Calu3 (cell line): ENCODE measurements at regions not wholly inside any gene's neighbourhood (a gene's known extent, or its start where the extent isn't known, plus 50 kb on each side); places are given as distances from the start of the nearest gene placed in this dataset.

ENCODE experiments used
- BruUV-seq: library from RNA; stranded (reverse); fragments of 400-500 nt; replicated peaks from 2 replicates; lab custom pipeline; 2021; lab: Mats Ljungman, UMichigan
- CTCF ChIA-PET: fragments of 300-600 bp; sonication (Branson Sonifier 250); formaldehyde crosslinking; loops from one replicate; lab custom pipeline; 2022; ENCODE audit warnings: antibody characterized with exemption; lab: Charles Lee
- DNase-seq: peaks from one replicate; pipeline ENCODE4 v3.0.0; 2022
- H3K27ac Mint-ChIP-seq: one replicate; pipeline ENCODE4 v1.8.0; 2022; ENCODE audit warnings: mixed read lengths; ENCODE audit not compliant: unreplicated experiment
- H3K27me3 Mint-ChIP-seq: one replicate; pipeline ENCODE4 v1.8.0; 2022; ENCODE audit warnings: mixed read lengths; ENCODE audit not compliant: unreplicated experiment
- H3K36me3 Mint-ChIP-seq: one replicate; pipeline ENCODE4 v1.8.0; 2022; ENCODE audit warnings: mild to moderate bottlenecking, moderate library complexity, mixed read lengths; ENCODE audit not compliant: insufficient read depth, unreplicated experiment
- H3K4me1 Mint-ChIP-seq: one replicate; pipeline ENCODE4 v1.8.0; 2022; ENCODE audit warnings: mild to moderate bottlenecking, low read depth, mixed read lengths; ENCODE audit not compliant: unreplicated experiment
- H3K4me3 Mint-ChIP-seq: one replicate; pipeline ENCODE4 v1.8.0; 2022; ENCODE audit warnings: mild to moderate bottlenecking, low read depth, moderate library complexity, mixed read lengths; ENCODE audit not compliant: unreplicated experiment
- H3K9me3 Mint-ChIP-seq: one replicate; pipeline ENCODE4 v1.8.0; 2022; ENCODE audit warnings: low read depth, mixed read lengths; ENCODE audit not compliant: unreplicated experiment
- CTCF ChIP-seq: fragments of 200-600 bp; IDR thresholded peaks from one replicate; pipeline ENCODE4 v1.8.0; 2022; ENCODE audit warnings: antibody characterized with exemption; ENCODE audit not compliant: unreplicated experiment
- intact Hi-C: fragments of 100-400 bp; cut with micrococcal nuclease; formaldehyde crosslinking; loops from one replicate; pipeline ENCODE4 v1.10.0; 2022; ENCODE audit not compliant: unreplicated experiment

GRCh38 chr17:33914125-33914524 lies 341.0 kb upstream of the CCL2 start:
- H3K27me3 Mint-ChIP-seq, result peaks cover 44% of the 10 kb centered on the region
- peaks cover 2% of the 10 kb centered on the region for H3K9me3 Mint-ChIP-seq
- BruUV-seq, result no TSS peak
- no peak overlapping the region for H3K27ac Mint-ChIP-seq
- intact Hi-C loops, result no loop called here
- no peak for TF ChIP-seq CTCF
- no peak for DNase-seq
- H3K4me3 Mint-ChIP-seq, result no peak overlapping the region
- CTCF ChIA-PET, result no interaction called here
- H3K4me1 Mint-ChIP-seq, result no peaks in the 10 kb centered on the region
- H3K36me3 Mint-ChIP-seq, result no peaks in the 10 kb centered on the region

GRCh38 chr17:33922971-33923370 lies 332.1 kb upstream of the CCL2 start:
- Mint-ChIP-seq H3K4me1 (no peaks in the 10 kb centered on the region), H3K27ac (no peak overlapping the region), H3K27me3 (peaks cover 50% of the 10 kb centered on the region), H3K4me3 (no peak overlapping the region), H3K9me3 (no peaks in the 10 kb centered on the region), H3K36me3 (no peaks in the 10 kb centered on the region)
- DNase-seq, result no peak
- BruUV-seq, result no TSS peak
- CTCF ChIA-PET, result no interaction called here
- intact Hi-C loops, result no loop called here
- no peak for TF ChIP-seq CTCF

GRCh38 chr17:33924104-33924503 lies 331.0 kb upstream of the CCL2 start:
- intact Hi-C loops, result no loop called here
- CTCF ChIA-PET, result no interaction called here
- peaks cover 50% of the 10 kb centered on the region for H3K27me3 Mint-ChIP-seq
- no peak overlapping the region for H3K27ac Mint-ChIP-seq
- no peak for DNase-seq
- no peak for TF ChIP-seq CTCF
- H3K4me1 Mint-ChIP-seq, result no peaks in the 10 kb centered on the region
- no peaks in the 10 kb centered on the region for H3K9me3 Mint-ChIP-seq
- H3K4me3 Mint-ChIP-seq, result no peak overlapping the region
- no TSS peak for BruUV-seq
- no peaks in the 10 kb centered on the region for H3K36me3 Mint-ChIP-seq

- intact Hi-C loops, result no loop called here
- Mint-ChIP-seq H3K9me3 (no peaks in the 10 kb centered on the region), H3K27ac (no peak overlapping the region), H3K27me3 (peaks cover 61% of the 10 kb centered on the region), H3K36me3 (no peaks in the 10 kb centered on the region), H3K4me1 (no peaks in the 10 kb centered on the region), H3K4me3 (no peak overlapping the region)
- CTCF ChIA-PET, result no interaction called here
- TF ChIP-seq CTCF, result no peak
- no TSS peak for BruUV-seq
- DNase-seq, result no peak
These were observed 329.4 kb upstream of the CCL2 start for GRCh38 chr17:33925649-33926048.
